IMR-90 (cell line): ENCODE measurements at regions not wholly inside any gene's neighbourhood (a gene's known extent, or its start where the extent isn't known, plus 50 kb on each side); places are given as distances from the start of the nearest gene placed in this dataset.

Experiments
- CTCF ChIP-seq: conservative IDR thresholded peaks from 2 replicates; pipeline ENCODE4 v1.5.1; 2012; ENCODE audit warnings: mild to moderate bottlenecking, low read depth, low read length, improper control_type of control experiment
- USF2 ChIP-seq: fragments of 150-350 bp; IDR thresholded peaks from 2 replicates; pipeline ENCODE4 v1.6.1; 2017; ENCODE audit warnings: mild to moderate bottlenecking, antibody characterized with exemption, low read length, low read depth

- TF ChIP-seq CTCF (no peak), USF2 (no peak)
Observed at GRCh38 chr17:77793146-77793970, 165.1 kb upstream of the TNRC6C start.
